Effector CD4-positive, alpha-beta T cell (primary cell): ENCODE measurements at regions not wholly inside any gene's neighbourhood (a gene's known extent, or its start where the extent isn't known, plus 50 kb on each side); places are given as distances from the start of the nearest gene placed in this dataset.
"Not testable (repeated sequence)": the region's sequence is repeated elsewhere in the genome, so short reads cannot be mapped to it uniquely, and the experiment has no call there.

ENCODE experiments used
- DNase-seq: peaks from one replicate; pipeline ENCODE4 v3.0.0-alpha.2; 2020

DNA sequence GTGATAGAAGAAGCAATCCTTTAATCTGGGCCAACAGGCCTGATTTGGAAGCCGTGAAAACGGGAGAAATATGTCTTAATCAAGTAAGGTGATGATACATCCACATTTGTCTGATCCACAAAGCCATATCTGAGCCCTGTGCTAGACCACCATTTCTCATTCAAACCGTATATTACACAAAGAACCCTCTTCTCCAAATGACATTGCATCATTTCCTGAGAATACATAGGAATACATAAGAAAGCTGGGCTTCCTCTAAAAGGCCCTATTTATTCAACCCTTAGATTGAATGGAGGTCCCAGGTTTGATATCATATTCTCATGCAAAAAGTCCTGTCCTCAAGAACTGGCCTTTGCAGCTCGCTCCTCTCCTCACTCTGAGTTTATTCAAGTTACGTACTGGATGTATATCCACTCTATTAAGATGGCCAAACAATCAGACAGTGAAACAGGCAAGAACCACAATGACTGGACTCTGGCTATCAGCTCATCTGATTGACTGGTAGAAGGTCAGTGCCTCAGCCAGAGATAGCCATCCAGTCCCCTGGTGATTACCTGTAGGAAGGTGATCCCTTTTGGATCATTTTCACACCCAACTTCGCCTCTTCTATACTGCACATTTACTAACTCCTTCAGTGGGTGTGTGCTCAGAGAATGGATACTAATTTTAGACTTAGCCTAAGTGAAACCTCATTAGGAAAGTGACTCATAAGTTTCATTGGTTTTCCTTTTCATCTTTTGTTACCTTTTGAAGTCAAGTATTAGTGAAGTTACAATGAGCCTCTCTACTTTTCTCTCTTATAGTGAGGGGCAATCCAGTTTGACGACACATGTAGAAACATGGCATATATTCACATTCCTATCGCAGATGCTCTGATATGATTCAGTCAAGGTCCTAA is 167.6 kb upstream of the WWC1 start:
- DNase-seq = no peak

DNA sequence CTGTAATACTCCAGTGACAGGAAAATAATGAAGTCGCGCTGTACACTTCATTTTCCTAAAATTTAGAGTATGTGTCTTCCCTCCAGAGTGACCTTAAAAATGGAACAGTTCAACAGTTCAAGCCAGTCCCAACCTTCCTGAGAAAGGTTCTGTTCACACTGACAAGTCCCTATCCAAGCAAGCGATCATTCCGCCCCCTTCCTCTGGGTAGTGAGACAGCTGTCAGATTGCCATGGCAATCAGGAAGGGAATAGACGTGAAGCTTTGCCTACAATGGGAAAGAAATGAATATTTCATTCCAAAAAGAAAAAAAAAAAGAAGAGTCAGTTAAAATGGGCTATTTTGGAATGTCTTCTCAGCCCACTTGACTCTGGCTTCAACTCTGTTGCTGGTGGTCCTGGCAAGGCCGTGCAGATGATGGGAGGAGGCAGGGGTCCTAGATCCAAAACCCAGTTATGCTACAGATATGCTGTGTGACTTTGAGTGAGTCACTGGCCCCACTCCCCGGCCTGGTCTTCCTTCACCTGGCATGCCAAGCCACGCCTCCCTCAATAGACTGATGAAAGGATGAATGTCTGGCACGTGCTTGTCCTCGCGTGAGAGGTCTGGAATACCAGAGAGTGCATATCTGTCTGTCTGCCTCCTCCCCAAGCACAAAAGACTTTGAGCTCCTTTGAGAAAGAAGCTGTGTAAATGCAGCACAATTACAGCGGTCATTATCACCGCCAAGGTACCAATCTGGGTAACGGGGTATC is 165.8 kb upstream of the WWC1 start:
- DNase-seq = no peak

DNA sequence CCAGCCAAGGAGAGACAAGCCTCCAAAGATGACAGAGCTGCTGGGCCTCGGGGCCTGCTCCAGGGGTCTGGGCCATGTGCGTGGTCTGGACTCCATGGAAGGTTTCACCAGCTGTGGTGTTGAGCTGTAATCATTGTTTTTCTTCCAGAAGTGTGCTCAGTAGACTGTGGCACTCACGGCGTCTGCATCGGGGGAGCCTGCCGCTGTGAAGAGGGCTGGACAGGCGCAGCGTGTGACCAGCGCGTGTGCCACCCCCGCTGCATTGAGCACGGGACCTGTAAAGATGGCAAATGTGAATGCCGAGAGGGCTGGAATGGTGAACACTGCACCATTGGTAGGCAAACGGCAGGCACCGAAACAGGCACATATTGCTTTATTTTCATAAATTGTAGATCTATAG is 164.8 kb upstream of the WWC1 start:
- no peak for DNase-seq

DNA sequence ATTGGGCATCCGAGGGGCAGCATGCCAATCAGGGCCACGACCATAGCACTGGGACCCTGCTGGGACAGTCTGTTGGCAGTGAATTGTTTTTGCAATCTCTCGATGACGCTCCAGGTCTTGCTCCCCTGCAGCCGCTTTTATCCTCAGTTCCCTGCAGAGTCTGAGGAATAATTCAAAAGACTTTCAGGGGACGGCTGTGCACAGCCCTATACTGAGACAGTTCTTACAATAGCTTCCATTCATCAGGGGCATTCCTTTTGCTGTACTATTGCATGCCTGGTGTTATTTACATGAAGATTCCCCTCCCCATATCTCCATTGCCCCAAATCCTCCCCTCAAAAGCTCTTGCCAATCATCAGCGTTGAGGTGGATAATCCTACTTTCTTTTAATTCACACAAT is 163.3 kb upstream of the WWC1 start:
- no peak for DNase-seq

DNA sequence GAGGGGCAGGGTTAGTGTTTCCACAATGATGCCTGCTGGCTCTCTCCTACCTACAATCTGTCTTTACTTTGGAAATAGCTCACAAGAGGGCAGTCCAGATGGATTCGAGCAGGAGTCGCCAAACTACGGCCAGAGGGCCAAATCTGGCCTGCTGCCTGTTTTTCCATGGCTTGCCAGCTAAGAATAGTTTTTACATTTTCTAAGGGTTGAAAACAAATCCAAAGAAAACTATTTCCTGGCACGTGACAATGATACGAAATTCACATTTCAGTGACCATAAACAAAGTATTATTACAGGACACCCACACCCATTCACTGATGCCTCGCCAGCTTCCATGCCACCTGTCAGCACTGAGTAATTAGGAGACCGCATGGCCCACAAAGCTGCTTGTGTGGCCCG is 162.9 kb upstream of the WWC1 start:
- DNase-seq = no peak

DNA sequence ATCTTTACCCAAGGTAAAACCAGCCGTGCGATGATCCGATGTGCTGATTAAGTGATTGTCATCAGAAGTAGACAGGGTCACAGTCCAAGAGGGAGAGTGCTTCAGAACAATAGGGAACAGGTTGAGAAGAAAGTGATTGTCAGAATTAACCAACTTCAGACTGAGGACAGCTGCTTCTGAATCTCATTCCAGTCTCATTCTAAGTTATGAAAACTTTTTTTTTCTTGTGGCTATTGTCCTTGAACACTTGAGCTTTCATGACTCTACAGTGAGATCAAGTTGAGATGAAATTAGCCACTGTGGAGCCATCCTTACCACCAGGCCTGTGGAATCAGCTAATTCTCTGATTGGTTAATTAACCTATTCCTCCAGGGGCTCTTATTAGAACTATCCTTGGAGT is 159.9 kb upstream of the WWC1 start:
- DNase-seq = no peak

DNA sequence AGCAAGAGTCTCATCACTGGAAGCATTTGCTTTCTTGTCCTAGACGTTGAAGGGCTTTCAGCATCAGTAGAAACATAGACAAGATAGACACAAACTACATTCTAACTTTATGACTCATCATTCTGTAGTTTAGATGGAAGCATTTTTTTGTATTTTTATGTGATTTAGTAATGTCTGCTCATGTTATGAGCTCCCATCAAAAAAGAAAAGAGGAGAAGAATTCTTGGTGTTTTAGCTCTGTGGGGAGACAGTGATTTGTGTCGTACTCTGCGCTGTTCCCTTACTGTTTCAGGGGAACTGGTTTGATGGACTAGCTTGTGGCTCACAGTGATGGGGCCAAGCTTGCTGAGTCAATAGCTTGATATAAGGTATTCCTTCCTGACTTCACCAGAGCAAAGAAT is 159.2 kb upstream of the WWC1 start:
- no peak for DNase-seq

DNA sequence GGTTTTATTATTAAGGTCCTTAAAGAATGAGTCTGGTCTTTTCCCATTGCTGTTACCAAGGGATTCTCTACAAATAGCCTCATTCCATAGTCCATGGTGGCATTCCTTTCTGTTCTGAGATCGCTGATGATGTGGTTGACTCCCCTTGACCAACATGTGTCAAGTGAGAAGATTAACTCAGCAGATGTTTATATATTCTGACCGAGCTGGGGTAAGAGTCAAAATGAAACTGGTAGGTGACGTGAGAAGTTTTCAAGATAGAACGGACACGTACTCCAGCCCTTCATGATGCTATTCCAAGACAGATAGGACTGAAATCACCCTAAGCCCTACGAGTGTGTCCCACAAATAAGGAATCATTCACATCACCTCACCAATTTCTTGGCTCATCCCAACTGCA is 155.5 kb upstream of the WWC1 start:
- DNase-seq = no peak

DNA sequence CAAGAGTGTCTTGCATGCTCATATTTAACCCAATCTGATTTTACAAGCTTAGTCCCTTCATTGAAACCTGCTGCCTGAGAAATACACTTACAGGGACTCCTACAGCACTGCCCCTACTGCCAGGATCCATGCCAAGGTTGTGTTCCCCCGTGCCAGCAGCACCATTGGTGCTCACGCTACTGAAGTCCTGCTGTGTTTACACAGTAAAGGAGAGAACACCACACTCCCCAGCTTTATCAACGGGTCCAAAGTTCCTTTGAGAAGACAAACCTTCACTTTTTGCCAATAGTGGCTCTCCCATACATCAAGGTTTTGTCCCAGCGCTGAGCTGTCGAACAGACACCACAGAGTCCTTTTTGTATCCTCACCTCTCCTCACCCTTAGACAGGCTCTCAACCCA is 155.1 kb upstream of the WWC1 start:
- no peak for DNase-seq

DNA sequence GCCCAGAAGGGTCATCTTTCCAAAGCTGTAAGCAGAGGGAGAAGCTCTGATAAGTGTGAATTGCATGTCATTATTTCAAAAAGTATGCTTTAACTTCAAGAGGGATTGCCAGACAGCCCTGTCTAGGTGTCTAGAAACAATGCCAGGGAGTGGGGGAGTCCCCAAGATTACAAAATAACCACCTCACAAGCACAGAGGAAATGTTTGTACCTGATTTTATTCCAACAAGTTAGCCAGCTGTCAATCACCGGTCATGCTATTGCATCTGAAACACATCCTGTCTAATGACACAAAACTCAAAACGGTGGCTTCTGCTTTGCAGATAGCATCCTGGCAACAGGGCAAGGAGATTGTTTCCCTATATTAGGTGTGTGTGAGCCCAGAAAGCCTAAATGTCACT is 154.2 kb upstream of the WWC1 start:
- DNase-seq = no peak

DNA sequence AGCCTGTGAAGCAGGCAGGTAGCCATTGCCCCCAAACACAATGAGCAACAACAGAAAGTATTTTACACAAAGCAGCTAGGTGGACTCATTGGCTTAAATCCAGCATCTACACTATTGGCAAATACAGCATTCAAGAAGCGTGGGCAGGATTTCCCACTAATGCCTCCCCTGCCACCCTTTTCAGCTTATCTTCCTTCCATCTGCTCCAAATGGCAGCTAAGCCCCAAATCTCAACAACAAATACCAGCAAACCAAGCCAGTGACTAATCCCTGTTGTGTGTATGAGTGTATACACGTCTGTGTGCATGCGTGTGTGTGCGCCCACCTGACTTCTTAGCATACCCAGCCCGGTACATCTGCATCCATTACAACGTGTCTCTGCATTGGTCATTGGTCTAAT is 151.2 kb upstream of the WWC1 start:
- DNase-seq = no peak

DNA sequence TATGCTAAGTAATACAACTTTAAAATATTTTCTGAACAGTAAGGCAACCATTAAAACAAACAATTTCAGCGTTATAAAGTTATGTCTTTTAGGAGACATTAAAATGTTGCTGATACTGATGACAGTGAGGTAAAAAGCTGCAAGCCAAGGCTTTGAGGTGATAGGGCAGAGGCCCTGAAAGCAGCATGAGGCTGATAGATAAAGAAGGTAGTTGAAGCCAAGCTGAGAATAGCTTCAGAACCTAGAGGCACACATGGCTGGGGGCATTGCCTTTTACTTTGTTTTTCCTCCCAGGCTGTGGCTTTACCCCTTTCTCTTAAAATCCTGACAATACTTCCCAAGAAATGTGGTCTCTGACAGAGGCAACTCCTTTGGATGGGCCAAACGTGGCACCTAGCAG is 149.0 kb upstream of the WWC1 start:
- DNase-seq = no peak

DNA sequence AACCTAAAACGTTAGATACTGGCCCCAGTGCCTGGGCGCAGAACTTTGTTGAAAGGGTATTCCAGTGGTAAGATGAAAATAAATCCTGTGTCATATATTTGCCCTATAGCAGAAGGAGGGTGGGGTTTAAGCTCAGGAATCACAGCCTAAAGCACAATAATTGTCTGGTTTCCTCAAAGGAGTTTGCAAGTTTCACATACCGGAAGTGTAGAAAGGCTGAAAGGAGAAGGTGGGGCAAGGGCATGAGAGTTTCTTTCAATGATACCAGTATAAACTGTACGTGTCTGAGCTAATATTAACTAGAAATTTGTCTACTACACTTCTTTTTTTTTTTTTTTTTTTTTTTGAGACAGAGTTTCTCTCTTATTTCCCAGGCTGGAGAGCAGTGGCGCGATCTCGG is 147.9 kb upstream of the WWC1 start:
- not testable (repeated sequence) for DNase-seq

DNA sequence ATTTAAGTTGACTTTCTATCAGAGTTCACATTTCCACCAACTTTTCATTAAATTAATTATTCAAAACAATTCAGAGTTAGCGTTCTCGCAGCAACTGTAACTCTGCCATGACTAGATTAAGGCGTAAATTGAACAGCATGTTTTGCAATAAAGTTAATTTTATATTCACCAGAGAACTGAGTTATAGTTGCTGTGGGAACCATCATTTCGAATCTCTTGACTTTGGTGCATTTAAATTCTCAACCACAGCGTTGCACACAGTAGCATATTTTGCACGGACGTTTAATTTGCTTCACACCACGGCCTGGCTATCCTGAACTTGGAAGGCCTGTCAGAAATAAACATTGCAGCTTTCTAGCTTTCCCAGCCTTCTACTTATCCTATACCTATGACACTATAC is 144.3 kb upstream of the WWC1 start:
- no peak for DNase-seq

DNA sequence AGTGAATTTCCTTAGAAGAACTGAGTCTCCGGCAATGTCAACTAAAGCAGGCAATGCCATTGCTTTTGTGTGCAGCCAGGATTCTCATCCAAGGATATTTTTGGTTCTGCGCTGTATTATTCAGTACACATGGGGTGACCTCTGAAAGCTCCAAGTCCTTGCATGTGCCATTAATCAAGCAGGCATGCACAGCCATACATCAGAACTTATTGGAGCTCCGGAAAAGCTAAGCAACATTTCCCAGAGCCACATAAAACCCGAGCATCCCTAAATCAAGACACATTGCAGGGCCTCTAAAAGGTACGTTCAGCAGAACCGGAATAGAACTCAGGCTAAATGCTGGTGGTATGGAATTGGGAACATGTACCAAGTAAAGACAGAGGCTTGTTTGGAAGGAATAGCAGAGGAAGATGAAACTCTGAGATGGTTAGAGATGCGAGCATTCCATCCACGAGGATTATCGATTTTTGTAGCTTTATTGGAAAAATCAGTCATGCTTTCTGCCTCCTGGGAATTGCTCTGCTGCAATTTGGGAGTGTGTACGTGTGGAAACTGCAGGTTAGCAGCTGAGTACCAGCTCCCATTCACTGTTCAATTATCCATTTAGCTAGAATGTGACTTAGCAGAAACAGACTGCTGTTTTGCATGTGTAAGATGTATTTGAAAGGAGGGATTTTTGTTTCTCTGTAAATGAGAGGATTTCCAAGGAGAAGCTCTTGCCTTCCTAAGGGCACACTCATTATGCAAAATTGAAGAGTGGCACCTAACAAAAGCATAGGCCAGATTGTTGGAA is 143.7 kb upstream of the WWC1 start:
- no peak for DNase-seq

DNA sequence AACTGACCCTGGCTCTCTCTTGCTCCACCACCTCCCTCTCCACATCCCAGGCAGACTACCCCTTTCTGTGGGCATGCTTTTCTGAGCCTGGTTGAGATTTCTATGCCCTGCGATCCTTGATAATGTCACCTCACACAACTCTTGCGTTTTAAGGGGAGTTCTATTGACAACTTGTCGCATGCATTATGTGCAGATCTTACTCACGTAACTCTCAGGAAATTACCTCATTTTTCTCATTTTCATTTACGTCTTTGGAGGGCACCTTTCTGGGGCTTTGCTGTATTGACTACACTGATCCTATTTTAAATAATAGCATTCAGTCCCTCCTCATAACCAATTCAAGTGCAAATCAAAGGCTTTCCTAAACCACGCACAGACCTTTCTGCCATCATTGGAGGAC is 140.4 kb upstream of the WWC1 start:
- DNase-seq = no peak

DNA sequence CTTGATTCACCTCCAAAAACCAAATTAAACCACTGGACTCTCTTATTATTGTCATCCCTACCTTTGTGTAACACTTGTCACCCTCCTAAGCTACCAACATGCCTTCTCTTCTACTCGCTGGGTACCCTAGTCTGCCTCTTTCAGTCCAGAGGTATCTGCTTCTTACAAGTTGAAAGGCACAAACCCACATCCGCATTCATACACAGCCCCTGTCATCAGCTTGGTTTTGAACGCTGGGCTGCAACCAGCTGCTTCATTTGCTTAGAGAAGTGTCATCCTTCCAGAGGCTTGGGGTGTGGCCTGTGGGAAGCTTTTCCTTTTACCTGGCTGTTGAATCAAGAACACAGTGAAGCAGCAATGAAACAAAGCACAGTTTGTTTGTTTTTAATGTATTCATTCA is 138.8 kb upstream of the WWC1 start:
- no peak for DNase-seq

DNA sequence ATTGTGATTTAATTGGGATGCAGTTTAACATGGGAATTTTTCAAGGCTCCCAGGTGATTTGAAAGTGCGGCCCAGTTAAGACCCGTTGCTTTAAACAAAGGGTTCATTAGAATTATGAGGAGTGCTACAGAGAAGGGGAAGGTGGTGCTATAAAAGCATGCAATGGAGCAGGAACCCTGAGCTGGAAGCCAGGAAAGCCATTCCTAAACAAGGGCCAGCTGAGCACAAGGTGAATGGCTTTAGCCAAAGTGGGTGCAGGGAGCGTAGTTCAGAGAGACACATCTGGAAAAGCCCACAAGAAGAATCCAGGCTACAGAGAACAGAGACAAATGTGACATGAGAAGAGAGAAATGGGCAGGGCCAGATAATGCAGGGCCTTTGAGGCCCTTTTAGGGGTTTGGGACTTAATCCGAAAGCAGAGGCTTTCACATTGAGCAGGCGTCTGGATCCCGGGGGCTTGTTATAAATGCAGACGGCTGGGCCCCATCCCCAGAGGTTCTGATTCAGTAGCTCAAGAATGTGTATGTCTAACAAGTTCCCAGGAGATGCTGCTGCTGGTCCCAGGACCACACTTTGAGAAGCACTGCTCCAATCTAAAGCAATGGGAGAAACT is 138.1 kb upstream of the WWC1 start:
- no peak for DNase-seq

DNA sequence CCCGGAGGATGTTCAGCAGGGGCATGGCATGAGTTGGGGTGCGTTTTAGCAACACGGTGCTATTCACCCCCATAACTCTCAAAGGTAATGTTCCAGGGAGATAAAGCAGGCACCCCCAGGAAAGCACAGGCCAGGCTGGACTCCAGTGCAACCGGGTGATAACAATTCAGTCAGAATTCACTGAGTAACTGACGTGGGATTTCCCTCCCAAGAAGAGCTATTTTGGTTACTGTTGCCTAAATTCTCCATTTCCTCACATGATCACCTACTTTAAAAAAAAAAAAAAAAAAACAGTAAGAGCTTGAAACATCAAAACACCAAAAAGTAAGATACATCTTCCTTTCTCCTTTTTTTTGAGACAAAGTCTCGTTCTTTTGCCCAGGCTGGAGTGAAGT is 137.6 kb upstream of the WWC1 start:
- DNase-seq = no peak

DNA sequence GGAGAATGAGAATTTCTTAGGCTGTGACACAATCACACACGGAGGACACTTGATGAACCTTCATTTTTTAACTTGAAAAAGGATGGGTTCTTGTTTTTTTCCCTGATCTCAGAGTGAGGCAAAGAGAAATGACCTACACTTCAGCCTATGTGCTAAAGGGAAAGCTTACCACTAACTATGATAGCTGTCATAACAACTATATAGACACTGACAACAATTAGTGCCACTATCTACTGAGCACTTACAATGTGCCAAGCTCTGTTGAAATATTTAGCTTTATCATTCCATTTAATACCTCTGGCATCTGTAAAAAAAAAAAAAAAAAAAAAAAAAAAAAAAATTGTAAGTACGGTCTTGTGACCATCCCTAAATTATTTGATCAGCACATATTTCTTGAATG is 135.9 kb upstream of the WWC1 start:
- DNase-seq = no peak

DNA sequence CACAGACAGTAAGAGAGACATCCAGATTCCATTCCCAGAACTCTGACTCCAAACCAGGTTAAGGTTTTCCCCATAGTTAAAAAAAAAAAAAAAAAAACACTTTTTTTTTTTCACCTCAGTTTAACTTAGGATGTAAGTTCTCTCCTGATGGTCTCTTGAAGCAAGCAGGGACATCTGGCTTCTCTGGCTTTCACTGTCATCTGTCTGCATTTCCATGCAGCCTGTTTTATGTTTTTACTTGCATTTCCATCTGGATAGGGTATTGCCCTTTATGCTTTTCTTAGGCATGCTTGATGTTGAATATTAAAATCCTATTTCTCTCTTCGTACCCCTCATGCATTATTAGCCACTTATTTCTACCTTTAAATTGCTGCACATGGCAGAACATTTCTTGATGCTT is 135.3 kb upstream of the WWC1 start:
- DNase-seq = no peak

DNA sequence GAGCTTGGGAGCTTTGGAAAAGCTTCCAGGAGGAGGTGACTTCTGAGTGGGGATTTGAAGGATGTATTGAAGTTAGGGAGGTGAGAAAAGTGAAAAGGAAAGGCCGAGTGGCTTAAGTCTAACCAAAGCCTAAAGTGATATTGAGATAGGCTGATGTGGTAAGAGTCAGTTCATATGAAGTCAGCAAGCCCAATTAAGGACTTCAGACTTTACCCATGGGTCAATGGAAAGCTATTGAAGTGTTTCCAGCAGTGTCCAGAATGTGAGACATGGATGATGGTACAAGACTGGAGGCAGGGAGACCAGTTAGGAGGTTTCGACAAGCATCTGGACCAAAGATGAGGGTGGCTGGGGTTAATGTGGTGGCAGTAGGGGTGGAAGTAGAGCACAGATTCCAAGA is 134.3 kb upstream of the WWC1 start:
- DNase-seq = no peak

DNA sequence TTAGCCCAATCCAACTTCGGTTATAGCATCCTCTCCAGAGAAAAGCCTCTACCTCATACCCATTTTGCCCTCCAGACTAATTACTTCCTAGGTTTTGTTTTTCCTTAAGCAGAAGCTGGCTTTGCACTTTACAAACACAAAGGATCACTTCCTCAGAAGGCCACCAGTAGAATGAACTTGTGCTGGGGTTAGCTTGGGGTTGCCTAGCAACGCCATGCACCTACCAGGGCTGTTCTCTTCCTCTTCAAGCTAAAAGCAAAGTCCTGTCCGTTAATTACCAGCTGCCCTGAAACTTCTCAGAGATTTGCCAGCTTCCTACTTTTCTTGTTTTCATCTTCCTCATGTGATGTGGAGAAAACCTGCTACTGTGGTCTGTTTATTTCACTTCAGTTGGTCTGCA is 132.0 kb upstream of the WWC1 start:
- DNase-seq = no peak
